Fibroblast of villous mesenchyme (primary cell): ENCODE measurements at regions not wholly inside any gene's neighbourhood (a gene's known extent, or its start where the extent isn't known, plus 50 kb on each side); places are given as distances from the start of the nearest gene placed in this dataset.

ENCODE experiments used
- DNase-seq: peaks from one replicate; pipeline ENCODE4 v3.0.0-alpha.2; 2010; ENCODE audit warnings: low read depth
- H3K4me3 ChIP-seq: 2 replicates; pipeline ENCODE4 v1.5.1; 2011; ENCODE audit warnings: low read depth, mild to moderate bottlenecking, low read length
- CTCF ChIP-seq: IDR thresholded peaks from 2 replicates; pipeline ENCODE4 v1.5.1; 2012; ENCODE audit warnings: low read depth, mild to moderate bottlenecking, low read length; ENCODE audit not compliant: insufficient read depth

DNA sequence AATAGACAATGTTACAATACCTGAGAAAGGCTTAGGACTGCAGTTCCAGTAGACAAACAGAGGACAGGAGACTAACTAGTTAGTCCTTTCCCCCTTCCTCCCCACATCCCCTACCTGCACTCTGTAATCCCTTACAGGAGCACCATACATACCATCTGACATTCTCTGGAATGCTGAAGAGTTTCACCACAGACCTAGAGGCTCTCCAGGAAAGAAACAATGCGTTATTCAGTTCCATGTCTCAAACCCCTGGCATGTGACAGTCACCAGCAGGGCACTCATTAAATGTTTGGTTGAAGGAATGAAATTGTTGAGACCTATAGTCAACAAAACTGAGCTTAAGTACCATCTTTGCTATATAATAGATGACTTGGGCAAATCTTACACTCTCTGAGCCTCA lies 100.2 kb upstream of the USP38 start:
- TF ChIP-seq CTCF: no peak
- no peak for DNase-seq
- H3K4me3 ChIP-seq: no peak overlapping the region

DNA sequence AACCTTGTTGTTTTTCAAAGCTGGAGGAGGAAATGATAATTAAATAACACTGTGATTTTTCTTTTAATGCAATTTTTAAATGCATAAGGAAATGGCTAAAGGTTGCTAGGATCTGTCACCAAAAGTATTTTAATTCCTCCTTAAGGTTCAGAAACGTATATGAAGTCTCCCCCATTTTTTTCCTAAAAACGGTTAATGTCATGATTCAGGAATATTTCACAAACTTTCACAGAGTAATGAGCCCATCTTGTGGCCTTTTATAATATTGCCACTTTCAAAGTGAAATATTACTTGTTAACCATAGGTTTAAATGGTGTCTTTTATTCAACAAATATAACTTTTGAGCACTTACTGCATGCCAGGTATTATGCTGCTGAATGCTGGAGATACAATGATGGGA lies 99.5 kb upstream of the USP38 start:
- TF ChIP-seq CTCF: peak; percentile 27
- DNase-seq: peak; percentile 20
- H3K4me3 ChIP-seq: no peak overlapping the region

DNA sequence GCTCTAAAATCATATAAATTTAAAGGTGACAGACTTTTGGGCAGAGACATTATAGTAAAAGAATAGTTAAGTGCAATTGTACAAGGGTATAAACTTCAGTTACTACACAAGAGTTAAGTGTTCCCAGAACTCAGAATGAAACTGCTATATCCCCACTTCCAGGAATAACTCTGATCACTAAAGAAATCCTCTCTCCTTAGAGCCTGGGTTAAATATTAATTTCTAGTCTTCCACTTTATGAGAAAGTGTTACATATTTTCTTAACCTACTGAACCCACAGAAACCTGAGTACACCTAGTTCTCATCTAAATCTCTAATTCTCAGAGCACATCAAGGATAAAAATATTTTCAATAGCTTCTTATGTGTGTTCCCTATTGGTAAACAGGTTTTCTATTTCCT lies 99.1 kb upstream of the USP38 start:
- no peak for TF ChIP-seq CTCF
- DNase-seq: no peak
- H3K4me3 ChIP-seq: no peak overlapping the region

- TF ChIP-seq CTCF: no peak
- no peak for DNase-seq
- H3K4me3 ChIP-seq: no peak overlapping the region
Observed at GRCh38 chr4:143089291-143089690, 95.4 kb upstream of the USP38 start.

DNA sequence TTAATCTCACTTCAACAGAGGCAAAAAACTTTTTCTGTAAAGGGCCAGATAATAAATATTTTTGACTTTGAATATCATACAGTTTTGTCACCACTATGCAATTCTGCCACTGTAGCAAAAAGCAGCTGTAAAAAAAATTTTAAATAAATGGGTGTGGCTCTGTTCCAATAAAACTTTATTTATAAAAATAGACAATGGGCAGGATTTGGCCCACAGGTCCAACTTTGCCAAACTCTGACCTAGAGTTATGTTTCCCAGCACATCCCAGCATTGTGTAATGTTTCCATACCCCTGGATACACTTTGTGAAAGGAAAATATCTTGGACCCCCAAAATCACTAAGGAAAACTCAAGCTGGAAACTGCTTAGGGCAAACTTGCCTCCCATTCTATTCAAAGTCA lies 94.9 kb upstream of the USP38 start:
- TF ChIP-seq CTCF: no peak
- no peak overlapping the region for H3K4me3 ChIP-seq
- DNase-seq: no peak

GRCh38 chr4:143091862-143092261 lies 92.9 kb upstream of the USP38 start:
- no peak overlapping the region for H3K4me3 ChIP-seq
- TF ChIP-seq CTCF: no peak

DNA sequence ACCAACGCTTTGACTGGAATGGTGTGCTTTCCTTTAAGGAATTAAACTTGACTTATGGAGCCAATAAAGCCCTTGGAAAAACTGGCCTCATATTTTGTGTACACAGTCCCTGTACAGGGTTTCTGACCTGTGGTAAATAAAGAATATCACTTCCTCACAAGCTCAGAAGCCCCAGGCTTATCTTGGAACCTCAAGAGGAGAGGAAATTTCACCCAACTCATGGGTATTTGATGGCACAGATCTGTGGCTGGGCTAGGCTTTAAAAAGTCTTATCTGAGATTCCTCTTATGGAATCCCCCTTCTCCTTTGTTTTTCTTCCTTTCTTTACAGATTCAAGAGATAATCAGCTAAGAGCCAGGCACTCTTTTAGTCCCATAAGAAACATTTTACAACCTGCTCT lies 89.3 kb upstream of the USP38 start:
- no peak overlapping the region for H3K4me3 ChIP-seq
- DNase-seq: no peak
- no peak for TF ChIP-seq CTCF

More at GRCh38 chr4:143091862-143092261, 92.9 kb upstream of the USP38 start:
- no peak for DNase-seq
